ENCODE measurements at regions not wholly inside any gene's neighbourhood (a gene's known extent, or its start where the extent isn't known, plus 50 kb on each side); places are given as distances from the start of the nearest gene placed in this dataset.
"Not testable (repeated sequence)": the region's sequence is repeated elsewhere in the genome, so short reads cannot be mapped to it uniquely, and the experiment has no call there.

DNA sequence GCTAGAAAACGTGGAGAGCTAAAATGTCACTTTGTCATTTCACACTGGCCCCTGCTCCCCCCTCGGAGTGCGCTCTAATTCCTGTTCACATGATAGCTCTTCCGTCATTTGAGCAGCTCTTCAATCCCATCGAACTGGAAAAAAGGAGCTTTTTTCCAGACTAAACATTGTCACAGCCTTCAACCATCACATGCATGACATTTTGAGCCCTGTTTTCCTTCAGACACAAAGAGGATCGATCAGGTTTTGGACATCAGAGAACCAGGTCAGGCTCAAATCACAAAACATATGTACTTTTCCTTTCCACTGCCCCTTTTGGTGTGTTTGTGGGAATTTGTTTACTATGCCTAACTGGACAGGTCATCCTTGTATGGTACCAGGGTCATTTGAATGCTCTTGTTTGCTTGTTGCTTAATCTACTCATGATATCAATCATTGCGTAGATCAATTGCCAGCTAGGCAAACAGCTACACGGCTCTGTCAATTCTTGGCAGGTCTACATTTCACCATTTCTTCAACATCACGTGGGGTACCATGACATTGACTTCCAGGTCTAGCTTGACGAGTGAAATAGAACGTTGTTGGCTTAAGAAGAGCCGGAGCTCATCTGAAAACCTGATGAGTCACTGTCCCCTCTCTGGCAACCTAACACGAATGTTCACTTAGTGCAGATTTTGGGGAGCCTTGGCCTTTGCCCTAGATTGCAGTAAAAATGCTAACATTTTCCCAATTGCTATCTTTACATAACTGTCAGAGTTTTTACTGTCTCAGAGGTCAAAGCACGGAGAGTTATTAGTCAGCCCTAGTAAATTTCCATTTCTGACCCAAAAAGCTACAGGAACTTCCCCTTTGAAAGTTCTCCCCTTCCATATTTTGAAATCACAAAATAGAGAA is 87.3 kb downstream of the LYZL2 start:
- Histone ChIP-seq H3K4me2 (no peak overlapping the region), H3K9ac (no peak overlapping the region)

DNA sequence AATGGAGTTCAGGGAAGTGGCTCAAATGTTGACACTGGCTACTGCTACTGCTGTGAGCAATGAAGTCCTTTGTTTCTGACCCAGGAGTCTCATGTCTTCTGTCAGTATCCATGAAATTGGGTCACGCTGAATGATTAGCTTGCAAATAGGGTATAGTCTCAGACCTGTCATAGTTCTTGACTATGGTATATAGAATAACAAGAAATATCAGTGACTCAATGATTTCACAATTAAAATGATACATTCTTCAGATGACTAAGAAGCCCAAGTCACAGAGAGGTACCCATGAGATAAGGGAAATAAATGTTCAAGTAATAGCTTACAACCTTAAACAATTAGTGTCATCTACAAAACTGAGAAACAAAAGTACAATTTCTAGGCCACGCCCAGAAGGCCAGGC is 89.3 kb downstream of the LYZL2 start:
- Histone ChIP-seq H4K20me1 (ENCODE audit: insufficient read depth) (no peaks in the 10 kb centered on the region), H3K27ac (no peak overlapping the region), H2AFZ (ENCODE audit: low read depth) (no peak overlapping the region), H3K79me2 (ENCODE audit: insufficient read depth, low read depth) (no peaks in the 10 kb centered on the region), H3K4me1 (ENCODE audit: low read depth, poor library complexity, severe bottlenecking) (no peaks in the 10 kb centered on the region), H3K36me3 (ENCODE audit: insufficient read depth) (no peaks in the 10 kb centered on the region), H3K4me3 (IDR thresholded peaks at IDR 0.05; ENCODE audit: insufficient read depth, low read depth, low read length) (no peak overlapping the region), H3K9ac (no peak overlapping the region), H3K4me2 (no peak overlapping the region), H3K27me3 (ENCODE audit: insufficient read depth, low read depth) (no peaks in the 10 kb centered on the region)
- TF ChIP-seq, protein P1, sequence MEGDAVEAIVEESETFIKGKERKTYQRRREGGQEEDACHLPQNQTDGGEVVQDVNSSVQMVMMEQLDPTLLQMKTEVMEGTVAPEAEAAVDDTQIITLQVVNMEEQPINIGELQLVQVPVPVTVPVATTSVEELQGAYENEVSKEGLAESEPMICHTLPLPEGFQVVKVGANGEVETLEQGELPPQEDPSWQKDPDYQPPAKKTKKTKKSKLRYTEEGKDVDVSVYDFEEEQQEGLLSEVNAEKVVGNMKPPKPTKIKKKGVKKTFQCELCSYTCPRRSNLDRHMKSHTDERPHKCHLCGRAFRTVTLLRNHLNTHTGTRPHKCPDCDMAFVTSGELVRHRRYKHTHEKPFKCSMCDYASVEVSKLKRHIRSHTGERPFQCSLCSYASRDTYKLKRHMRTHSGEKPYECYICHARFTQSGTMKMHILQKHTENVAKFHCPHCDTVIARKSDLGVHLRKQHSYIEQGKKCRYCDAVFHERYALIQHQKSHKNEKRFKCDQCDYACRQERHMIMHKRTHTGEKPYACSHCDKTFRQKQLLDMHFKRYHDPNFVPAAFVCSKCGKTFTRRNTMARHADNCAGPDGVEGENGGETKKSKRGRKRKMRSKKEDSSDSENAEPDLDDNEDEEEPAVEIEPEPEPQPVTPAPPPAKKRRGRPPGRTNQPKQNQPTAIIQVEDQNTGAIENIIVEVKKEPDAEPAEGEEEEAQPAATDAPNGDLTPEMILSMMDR (conservative IDR thresholded peaks at IDR 0.05; ENCODE audit: low read depth, low read length), result no peak

More for the DNA sequence above, 87.3 kb downstream of the LYZL2 start:
- H3K27ac ChIP-seq, result no peak overlapping the region
- H3K4me1 ChIP-seq (ENCODE audit: low read depth, poor library complexity, severe bottlenecking), result no peaks in the 10 kb centered on the region
- no peaks in the 10 kb centered on the region for H4K20me1 ChIP-seq (ENCODE audit: insufficient read depth)
- H3K4me3 ChIP-seq (IDR thresholded peaks at IDR 0.05; ENCODE audit: insufficient read depth, low read depth, low read length), result no peak overlapping the region
- no peaks in the 10 kb centered on the region for H3K79me2 ChIP-seq (ENCODE audit: insufficient read depth, low read depth)
- TF ChIP-seq, protein P1 (conservative IDR thresholded peaks at IDR 0.05; ENCODE audit: low read depth, low read length), result no peak
- no peaks in the 10 kb centered on the region for H3K36me3 ChIP-seq (ENCODE audit: insufficient read depth)
- H2AFZ ChIP-seq (ENCODE audit: low read depth), result no peak overlapping the region
- no peaks in the 10 kb centered on the region for H3K27me3 ChIP-seq (ENCODE audit: insufficient read depth, low read depth)

DNA sequence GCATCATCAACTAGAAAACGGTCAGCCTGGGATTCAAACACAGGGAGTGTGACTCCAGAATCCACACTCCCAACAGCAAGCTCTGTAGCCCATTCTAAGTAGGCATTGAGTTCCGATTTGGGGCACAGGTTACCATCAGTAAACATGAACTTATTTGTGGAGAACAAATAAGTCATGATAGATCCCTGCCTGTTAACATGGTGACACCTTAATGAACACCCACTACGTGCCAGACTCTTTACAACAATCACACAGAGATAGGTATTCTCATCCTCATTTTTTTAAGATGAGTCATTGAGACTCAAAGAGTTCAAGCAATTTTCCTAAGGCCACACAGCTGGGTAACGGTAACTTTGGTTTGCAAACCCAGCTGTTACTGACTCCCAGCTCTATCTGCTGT is 91.5 kb downstream of the LYZL2 start:
- TF ChIP-seq, protein P1 (conservative IDR thresholded peaks at IDR 0.05; ENCODE audit: low read depth, low read length), result no peak
- no peaks in the 10 kb centered on the region for H3K4me1 ChIP-seq (ENCODE audit: low read depth, poor library complexity, severe bottlenecking)
- no peaks in the 10 kb centered on the region for H4K20me1 ChIP-seq (ENCODE audit: insufficient read depth)
- no peak overlapping the region for H3K9ac ChIP-seq
- H3K27ac ChIP-seq, result no peak overlapping the region
- H3K4me3 ChIP-seq (IDR thresholded peaks at IDR 0.05; ENCODE audit: insufficient read depth, low read depth, low read length), result no peak overlapping the region
- H3K36me3 ChIP-seq (ENCODE audit: insufficient read depth), result no peaks in the 10 kb centered on the region
- no peaks in the 10 kb centered on the region for H3K27me3 ChIP-seq (ENCODE audit: insufficient read depth, low read depth)
- H2AFZ ChIP-seq (ENCODE audit: low read depth), result no peak overlapping the region
- H3K79me2 ChIP-seq (ENCODE audit: insufficient read depth, low read depth), result no peaks in the 10 kb centered on the region
- H3K4me2 ChIP-seq, result no peak overlapping the region

DNA sequence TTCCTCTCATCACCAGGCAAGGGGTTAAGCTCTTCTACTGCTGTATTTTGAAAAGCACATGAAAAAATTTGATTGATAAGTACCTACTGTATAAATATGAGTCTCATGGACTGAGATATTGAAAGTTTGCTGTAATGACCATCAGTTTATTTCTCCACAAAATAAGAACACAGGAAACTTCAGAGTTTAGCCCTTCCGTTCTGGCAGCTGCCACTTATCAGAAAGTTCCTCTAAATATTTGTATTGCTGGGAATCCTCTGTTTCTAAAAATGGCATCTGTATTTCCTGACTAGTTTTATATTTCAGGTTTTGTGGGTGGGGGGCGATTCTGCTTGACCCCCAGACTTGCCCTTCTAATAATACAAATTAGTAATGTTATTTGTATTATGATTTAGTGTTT is 92.0 kb downstream of the LYZL2 start:
- no peaks in the 10 kb centered on the region for H3K36me3 ChIP-seq (ENCODE audit: insufficient read depth)
- TF ChIP-seq, protein P1 (conservative IDR thresholded peaks at IDR 0.05; ENCODE audit: low read depth, low read length), result no peak
- no peaks in the 10 kb centered on the region for H3K4me1 ChIP-seq (ENCODE audit: low read depth, poor library complexity, severe bottlenecking)
- H3K9ac ChIP-seq, result no peak overlapping the region
- H3K27ac ChIP-seq, result no peak overlapping the region
- H3K79me2 ChIP-seq (ENCODE audit: insufficient read depth, low read depth), result no peaks in the 10 kb centered on the region
- H3K4me2 ChIP-seq, result no peak overlapping the region
- H4K20me1 ChIP-seq (ENCODE audit: insufficient read depth), result no peaks in the 10 kb centered on the region
- no peaks in the 10 kb centered on the region for H3K27me3 ChIP-seq (ENCODE audit: insufficient read depth, low read depth)
- H3K4me3 ChIP-seq (IDR thresholded peaks at IDR 0.05; ENCODE audit: insufficient read depth, low read depth, low read length), result no peak overlapping the region
- H2AFZ ChIP-seq (ENCODE audit: low read depth), result no peak overlapping the region

DNA sequence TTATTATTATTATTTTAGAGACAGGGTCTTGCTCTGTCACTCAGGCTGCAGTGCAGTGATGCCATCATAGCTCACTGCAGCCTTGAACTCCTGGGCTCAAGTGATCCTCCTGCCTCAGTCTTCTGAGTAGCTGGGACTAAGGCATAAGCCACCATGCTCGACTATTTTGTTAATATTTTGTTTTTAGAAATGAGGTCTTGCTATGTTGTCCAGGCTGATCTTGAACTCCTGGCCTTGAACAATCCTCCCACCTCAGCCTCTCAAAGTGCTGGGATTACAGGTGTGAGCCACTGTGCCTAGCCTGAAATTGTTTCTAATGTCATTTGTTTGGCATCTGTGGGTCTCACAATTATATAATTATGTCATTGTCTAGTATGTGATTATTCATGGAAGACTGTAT is 92.4 kb downstream of the LYZL2 start:
- not testable (repeated sequence) for H3K4me3 ChIP-seq (IDR thresholded peaks at IDR 0.05; ENCODE audit: insufficient read depth, low read depth, low read length); H3K27ac ChIP-seq; H2AFZ ChIP-seq (ENCODE audit: low read depth); H3K79me2 ChIP-seq (ENCODE audit: insufficient read depth, low read depth); H4K20me1 ChIP-seq (ENCODE audit: insufficient read depth); H3K27me3 ChIP-seq (ENCODE audit: insufficient read depth, low read depth); H3K4me2 ChIP-seq; H3K4me1 ChIP-seq (ENCODE audit: low read depth, poor library complexity, severe bottlenecking); H3K9ac ChIP-seq; H3K36me3 ChIP-seq (ENCODE audit: insufficient read depth)

Measured in KMS-11 (cell line).